CD4-positive, alpha-beta T cell (primary cell): ENCODE measurements at regions not wholly inside any gene's neighbourhood (a gene's known extent, or its start where the extent isn't known, plus 50 kb on each side); places are given as distances from the start of the nearest gene placed in this dataset.

ENCODE experiments used
- ATAC-seq: fragments of 200-7000 bp; cut with Tn5 transposase; one replicate; pipeline ENCODE4 v1.10.0; 2022; ENCODE audit warnings: mild to moderate bottlenecking; ENCODE audit not compliant: poor library complexity
- CTCF ChIA-PET: fragments of 350-600 bp; sonication (Branson Sonifier 250); formaldehyde crosslinking; loops from one replicate; lab custom pipeline; 2021; ENCODE audit warnings: antibody characterized with exemption, inconsistent platforms; lab: Charles Lee
- POLR2A ChIA-PET: fragments of 350-600 bp; sonication (Branson Sonifier 250); formaldehyde crosslinking; loops from one replicate; lab custom pipeline; 2021; ENCODE audit warnings: antibody characterized with exemption, inconsistent platforms; lab: Charles Lee
- DNase-seq, 14 experiments: peaks; one replicate each; pipeline ENCODE4 v3.0.0-alpha.2; 2013 to 2020; ENCODE audit warnings: mixed read lengths in 2 of 14
- H3K27ac ChIP-seq, 2 donors: one replicate each; pipeline versions ENCODE4 v1.5.1 to v1.7.0; 2013; ENCODE audit warnings: low read length in 2 of 2, low read depth in 1 of 2, mild to moderate bottlenecking in 1 of 2
- H3K27me3 ChIP-seq, 2 experiments: 1 replicate in 1 of 2; 2 replicates in 1 of 2; pipeline versions ENCODE4 v1.6.1 to v1.7.0; 2013; ENCODE audit warnings: low read length in 2 of 2, control low read depth in 1 of 2, mild to moderate bottlenecking in 1 of 2, moderate library complexity in 1 of 2; ENCODE audit not compliant: insufficient read depth in 2 of 2, control insufficient read depth in 1 of 2
- H3K36me3 ChIP-seq: one replicate; pipeline ENCODE4 v1.6.1; 2013; ENCODE audit warnings: low read length, control low read depth; ENCODE audit not compliant: insufficient read depth
- H3K4me1 ChIP-seq: one replicate; pipeline ENCODE4 v1.6.1; 2013; ENCODE audit warnings: low read length, control low read depth; ENCODE audit not compliant: insufficient read depth
- H3K4me3 ChIP-seq: one replicate; pipeline ENCODE4 v1.5.1; 2013; ENCODE audit warnings: mild to moderate bottlenecking, low read length, moderate library complexity
- H3K9me3 ChIP-seq, 2 experiments: 1 replicate in 1 of 2; 2 replicates in 1 of 2; pipeline versions ENCODE4 v1.6.1 to v1.7.0; 2013; ENCODE audit warnings: low read length in 2 of 2, mild to moderate bottlenecking in 2 of 2, control low read depth in 1 of 2, moderate library complexity in 1 of 2; ENCODE audit not compliant: control insufficient read depth in 1 of 2, insufficient read depth in 1 of 2
- H3K27ac Mint-ChIP-seq: one replicate; pipeline ENCODE4 v1.8.0; 2020; ENCODE audit warnings: mixed read lengths
- H3K27me3 Mint-ChIP-seq: one replicate; pipeline ENCODE4 v1.8.0; 2021; ENCODE audit warnings: mixed read lengths
- H3K36me3 Mint-ChIP-seq: one replicate; pipeline ENCODE4 v1.8.0; 2021; ENCODE audit warnings: low read depth, mixed read lengths
- H3K4me1 Mint-ChIP-seq: one replicate; pipeline ENCODE4 v1.8.0; 2021; ENCODE audit warnings: low read depth, mixed read lengths
- H3K4me3 Mint-ChIP-seq: one replicate; pipeline ENCODE4 v1.8.0; 2020; ENCODE audit warnings: mild to moderate bottlenecking, mixed read lengths
- H3K9me3 Mint-ChIP-seq: one replicate; pipeline ENCODE4 v1.8.0; 2020; ENCODE audit warnings: mixed read lengths
- intact Hi-C, 2 experiments: fragments of 100-400 bp; cut with DNase I in 1 of 2; cut with micrococcal nuclease in 1 of 2; formaldehyde crosslinking; loops; one replicate each; pipeline versions ENCODE4 v1.15.1 to v1.9.0; 2023 to 2025; cut with DNase I, micrococcal nuclease
- TF ChIP-seq, protein P1 (sequence below): fragments of 200-600 bp; IDR thresholded peaks from one replicate; pipeline ENCODE4 v1.8.0; 2022; ENCODE audit warnings: antibody characterized with exemption, mild to moderate bottlenecking

DNA sequence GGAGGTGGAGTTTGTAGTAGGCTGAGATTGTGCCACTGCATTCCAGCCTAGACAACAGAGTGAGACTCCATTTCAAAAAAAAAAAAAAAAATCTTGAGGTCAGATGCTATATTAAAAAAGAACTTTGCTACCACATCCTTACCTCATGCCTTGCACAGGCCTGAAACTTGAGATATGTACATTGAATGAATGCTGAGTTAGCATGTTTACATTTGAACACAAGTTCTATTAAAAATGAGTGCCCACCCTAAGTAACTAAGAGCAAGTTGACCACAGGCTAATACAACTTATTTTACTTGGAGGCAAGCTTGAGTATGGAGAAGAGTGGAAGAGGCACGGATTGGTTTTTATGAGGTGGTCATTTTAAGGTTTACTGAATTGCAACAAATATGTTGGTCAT is 276.6 kb upstream of the GATB start:
- Histone ChIP-seq H3K4me3 (no peak overlapping the region), H3K27ac (no peak overlapping the region), H3K4me1 (no peaks in the 10 kb centered on the region), H3K27me3 (no peaks in the 10 kb centered on the region), H3K9me3 (peaks cover 0 to 3% of the 10 kb centered on the region in 2 experiments), H3K36me3 (no peaks in the 10 kb centered on the region)
- ChIA-PET POLR2A (no interaction called here), CTCF (interaction anchor here (1.2 kb wide), 1 partner anchor 10 kb away, joined by 3 read pairs; no protein-coding TSS in a partner anchor)
- Mint-ChIP-seq H3K27me3 (no peaks in the 10 kb centered on the region), H3K36me3 (no peaks in the 10 kb centered on the region), H3K27ac (no peak overlapping the region), H3K4me1 (no peaks in the 10 kb centered on the region), H3K4me3 (no peak overlapping the region), H3K9me3 (no peaks in the 10 kb centered on the region)
- DNase-seq = no peak
- TF ChIP-seq, protein P1, sequence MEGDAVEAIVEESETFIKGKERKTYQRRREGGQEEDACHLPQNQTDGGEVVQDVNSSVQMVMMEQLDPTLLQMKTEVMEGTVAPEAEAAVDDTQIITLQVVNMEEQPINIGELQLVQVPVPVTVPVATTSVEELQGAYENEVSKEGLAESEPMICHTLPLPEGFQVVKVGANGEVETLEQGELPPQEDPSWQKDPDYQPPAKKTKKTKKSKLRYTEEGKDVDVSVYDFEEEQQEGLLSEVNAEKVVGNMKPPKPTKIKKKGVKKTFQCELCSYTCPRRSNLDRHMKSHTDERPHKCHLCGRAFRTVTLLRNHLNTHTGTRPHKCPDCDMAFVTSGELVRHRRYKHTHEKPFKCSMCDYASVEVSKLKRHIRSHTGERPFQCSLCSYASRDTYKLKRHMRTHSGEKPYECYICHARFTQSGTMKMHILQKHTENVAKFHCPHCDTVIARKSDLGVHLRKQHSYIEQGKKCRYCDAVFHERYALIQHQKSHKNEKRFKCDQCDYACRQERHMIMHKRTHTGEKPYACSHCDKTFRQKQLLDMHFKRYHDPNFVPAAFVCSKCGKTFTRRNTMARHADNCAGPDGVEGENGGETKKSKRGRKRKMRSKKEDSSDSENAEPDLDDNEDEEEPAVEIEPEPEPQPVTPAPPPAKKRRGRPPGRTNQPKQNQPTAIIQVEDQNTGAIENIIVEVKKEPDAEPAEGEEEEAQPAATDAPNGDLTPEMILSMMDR = no peak
- no peak for ATAC-seq
- intact Hi-C loops = no loop called here

GRCh38 chr4:152033621-152034020 is 272.8 kb upstream of the GATB start:
- peaks cover 0 to 3% of the 10 kb centered on the region in 2 experiments for H3K9me3 ChIP-seq
- CTCF ChIA-PET = interaction anchor here (0.6 kb wide), 1 partner anchor 1398 kb away, joined by 3 read pairs; no protein-coding TSS in a partner anchor
- Mint-ChIP-seq H3K9me3 (no peaks in the 10 kb centered on the region), H3K4me3 (no peak overlapping the region), H3K27ac (no peak overlapping the region), H3K4me1 (no peaks in the 10 kb centered on the region), H3K27me3 (no peaks in the 10 kb centered on the region), H3K36me3 (no peaks in the 10 kb centered on the region)
- no peak overlapping the region for H3K4me3 ChIP-seq
- no peak overlapping the region for H3K27ac ChIP-seq
- POLR2A ChIA-PET = interaction anchor here (1.5 kb wide), 1 partner anchor 67 kb away, joined by 3 read pairs; no protein-coding TSS in a partner anchor
- H3K27me3 ChIP-seq = no peaks in the 10 kb centered on the region
- DNase-seq (no peak), ATAC-seq (no peak)
- no peaks in the 10 kb centered on the region for H3K4me1 ChIP-seq
- TF ChIP-seq, protein P1 = no peak
- intact Hi-C loops = no loop called here
- no peaks in the 10 kb centered on the region for H3K36me3 ChIP-seq

DNA sequence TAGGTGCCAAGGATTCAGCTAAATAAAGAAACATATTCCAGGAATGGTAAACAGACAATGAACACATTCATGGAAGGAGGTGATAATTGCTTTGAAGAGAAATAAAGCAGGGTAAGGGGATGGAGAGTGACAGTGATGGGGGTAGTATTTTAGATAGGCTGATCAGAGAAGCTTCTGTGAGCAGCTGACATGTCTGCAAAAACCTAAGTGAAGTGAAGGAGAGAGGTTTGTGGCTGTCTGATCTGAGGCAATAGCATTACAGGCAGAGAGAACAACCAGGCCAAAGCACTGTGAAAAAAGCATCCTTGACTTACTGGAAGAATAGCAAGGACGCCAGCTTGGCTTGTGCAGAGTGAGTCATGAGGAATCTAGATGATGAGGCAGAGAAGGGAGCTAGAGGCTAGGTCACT is 271.9 kb upstream of the GATB start:
- POLR2A ChIA-PET = interaction anchor here (0.6 kb wide), 1 partner anchor 325 kb away, joined by 3 read pairs; no protein-coding TSS in a partner anchor
- no peak overlapping the region for H3K27ac ChIP-seq
- Mint-ChIP-seq H3K4me3 (no peak overlapping the region), H3K9me3 (no peaks in the 10 kb centered on the region), H3K27me3 (no peaks in the 10 kb centered on the region), H3K27ac (no peak overlapping the region), H3K4me1 (no peaks in the 10 kb centered on the region), H3K36me3 (no peaks in the 10 kb centered on the region)
- TF ChIP-seq, protein P1 = no peak
- CTCF ChIA-PET = no interaction called here
- no peak overlapping the region for H3K4me3 ChIP-seq
- no peaks in the 10 kb centered on the region for H3K36me3 ChIP-seq
- DNase-seq (no peak), ATAC-seq (no peak)
- no peaks in the 10 kb centered on the region for H3K27me3 ChIP-seq
- intact Hi-C loops = no loop called here
- H3K9me3 ChIP-seq = peaks cover 0 to 3% of the 10 kb centered on the region in 2 experiments
- no peaks in the 10 kb centered on the region for H3K4me1 ChIP-seq
